ENCODE measurements at regions not wholly inside any gene's neighbourhood (a gene's known extent, or its start where the extent isn't known, plus 50 kb on each side); places are given as distances from the start of the nearest gene placed in this dataset.
"Not testable (repeated sequence)": the region's sequence is repeated elsewhere in the genome, so short reads cannot be mapped to it uniquely, and the experiment has no call there.

DNA sequence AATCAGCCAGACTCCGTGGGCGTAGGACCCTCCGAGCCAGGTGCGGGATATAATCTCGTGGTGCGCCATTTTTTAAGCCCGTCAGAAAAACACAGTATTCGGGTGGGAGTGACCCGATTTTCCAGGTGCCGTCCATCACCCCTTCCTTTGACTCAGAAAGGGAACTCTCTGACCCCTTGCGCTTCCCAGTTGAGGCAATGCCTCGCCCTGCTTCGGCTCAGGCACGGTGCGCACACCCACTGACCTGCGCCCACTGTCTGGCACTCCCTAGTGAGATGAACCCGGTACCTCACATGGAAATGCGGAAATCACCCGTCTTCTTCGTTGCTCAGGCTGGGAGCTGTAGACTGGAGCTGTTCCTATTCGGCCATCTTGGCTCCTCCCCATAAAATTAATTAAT is 1366.5 kb downstream of the LRFN5 start:
- TF ChIP-seq, protein P1, sequence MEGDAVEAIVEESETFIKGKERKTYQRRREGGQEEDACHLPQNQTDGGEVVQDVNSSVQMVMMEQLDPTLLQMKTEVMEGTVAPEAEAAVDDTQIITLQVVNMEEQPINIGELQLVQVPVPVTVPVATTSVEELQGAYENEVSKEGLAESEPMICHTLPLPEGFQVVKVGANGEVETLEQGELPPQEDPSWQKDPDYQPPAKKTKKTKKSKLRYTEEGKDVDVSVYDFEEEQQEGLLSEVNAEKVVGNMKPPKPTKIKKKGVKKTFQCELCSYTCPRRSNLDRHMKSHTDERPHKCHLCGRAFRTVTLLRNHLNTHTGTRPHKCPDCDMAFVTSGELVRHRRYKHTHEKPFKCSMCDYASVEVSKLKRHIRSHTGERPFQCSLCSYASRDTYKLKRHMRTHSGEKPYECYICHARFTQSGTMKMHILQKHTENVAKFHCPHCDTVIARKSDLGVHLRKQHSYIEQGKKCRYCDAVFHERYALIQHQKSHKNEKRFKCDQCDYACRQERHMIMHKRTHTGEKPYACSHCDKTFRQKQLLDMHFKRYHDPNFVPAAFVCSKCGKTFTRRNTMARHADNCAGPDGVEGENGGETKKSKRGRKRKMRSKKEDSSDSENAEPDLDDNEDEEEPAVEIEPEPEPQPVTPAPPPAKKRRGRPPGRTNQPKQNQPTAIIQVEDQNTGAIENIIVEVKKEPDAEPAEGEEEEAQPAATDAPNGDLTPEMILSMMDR (IDR thresholded peaks at IDR 0.05; ENCODE audit: borderline replicate concordance, extremely low read depth, low read length, poor library complexity, severe bottlenecking) = not testable (repeated sequence)
- TF ChIP-seq EZH2 (IDR thresholded peaks at IDR 0.05; ENCODE audit: borderline replicate concordance, low read depth, low read length, severe bottlenecking) = not testable (repeated sequence)

Measured in DND-41 (cell line).